ENCODE measurements at regions not wholly inside any gene's neighbourhood (a gene's known extent, or its start where the extent isn't known, plus 50 kb on each side); places are given as distances from the start of the nearest gene placed in this dataset.

DNA sequence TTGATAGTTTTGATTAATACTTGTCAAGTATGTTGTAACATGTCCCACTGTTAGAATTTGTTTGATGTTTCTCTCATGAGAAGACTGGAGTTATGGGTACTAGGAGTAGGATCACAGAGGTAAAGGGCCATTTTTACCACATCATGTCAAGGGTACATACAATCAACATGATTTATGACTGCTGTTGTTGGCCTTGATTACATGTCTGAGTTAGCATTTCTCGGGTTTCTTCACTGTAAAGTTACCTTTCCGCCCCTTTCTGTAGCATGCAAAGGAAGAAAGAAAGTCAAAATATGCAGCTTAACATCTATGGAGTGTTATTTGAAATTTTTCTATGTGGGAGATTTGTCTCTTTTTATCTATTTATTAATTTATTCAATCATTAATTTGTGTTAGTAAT is 1456.4 kb downstream of the SUCLG1 start:
- intact Hi-C loops (cut with micrococcal nuclease): no loop called here
- WGBS (ENCODE audit: insufficient coverage): 75% methylated on average over 2 of the region's 2 CpGs
- ATAC-seq (no peak), DNase-seq (no peak)
- no peaks in the 10 kb centered on the region for H3K36me3 ChIP-seq (ENCODE audit: control insufficient read depth, insufficient read depth, low read length)
- H3K27ac ChIP-seq (ENCODE audit: low read length): no peak overlapping the region
- H3K9me3 Mint-ChIP-seq: peaks cover 12 to 14% of the 10 kb centered on the region in 2 donors
- H3K4me3 ChIP-seq (ENCODE audit: low read length): no peak overlapping the region
- H3K27ac Mint-ChIP-seq: no peak overlapping the region
- H3K27me3 Mint-ChIP-seq (ENCODE audit: low read depth in 2 of 2): no peaks in the 10 kb centered on the region
- H3K36me3 Mint-ChIP-seq: no peaks in the 10 kb centered on the region
- no peaks in the 10 kb centered on the region for H3K4me1 Mint-ChIP-seq
- H3K9me3 ChIP-seq (ENCODE audit: control insufficient read depth, insufficient read depth, low read length): peaks cover 4% of the 10 kb centered on the region
- TF ChIP-seq, protein P1, sequence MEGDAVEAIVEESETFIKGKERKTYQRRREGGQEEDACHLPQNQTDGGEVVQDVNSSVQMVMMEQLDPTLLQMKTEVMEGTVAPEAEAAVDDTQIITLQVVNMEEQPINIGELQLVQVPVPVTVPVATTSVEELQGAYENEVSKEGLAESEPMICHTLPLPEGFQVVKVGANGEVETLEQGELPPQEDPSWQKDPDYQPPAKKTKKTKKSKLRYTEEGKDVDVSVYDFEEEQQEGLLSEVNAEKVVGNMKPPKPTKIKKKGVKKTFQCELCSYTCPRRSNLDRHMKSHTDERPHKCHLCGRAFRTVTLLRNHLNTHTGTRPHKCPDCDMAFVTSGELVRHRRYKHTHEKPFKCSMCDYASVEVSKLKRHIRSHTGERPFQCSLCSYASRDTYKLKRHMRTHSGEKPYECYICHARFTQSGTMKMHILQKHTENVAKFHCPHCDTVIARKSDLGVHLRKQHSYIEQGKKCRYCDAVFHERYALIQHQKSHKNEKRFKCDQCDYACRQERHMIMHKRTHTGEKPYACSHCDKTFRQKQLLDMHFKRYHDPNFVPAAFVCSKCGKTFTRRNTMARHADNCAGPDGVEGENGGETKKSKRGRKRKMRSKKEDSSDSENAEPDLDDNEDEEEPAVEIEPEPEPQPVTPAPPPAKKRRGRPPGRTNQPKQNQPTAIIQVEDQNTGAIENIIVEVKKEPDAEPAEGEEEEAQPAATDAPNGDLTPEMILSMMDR (IDR thresholded peaks at IDR 0.05): no peak
- no peaks in the 10 kb centered on the region for H3K27me3 ChIP-seq (ENCODE audit: control insufficient read depth, insufficient read depth, low read length)
- no peaks in the 10 kb centered on the region for H3K4me1 ChIP-seq (ENCODE audit: control insufficient read depth, insufficient read depth, low read length)
- H3K4me3 Mint-ChIP-seq: no peak overlapping the region

GRCh38 chr2:82998781-82999180 is 1460.3 kb downstream of the SUCLG1 start:
- Mint-ChIP-seq H3K27me3 (ENCODE audit: low read depth in 2 of 2) (no peaks in the 10 kb centered on the region), H3K27ac (no peak overlapping the region), H3K4me1 (no peaks in the 10 kb centered on the region), H3K9me3 (peaks cover 9 to 12% of the 10 kb centered on the region in 2 donors), H3K36me3 (no peaks in the 10 kb centered on the region), H3K4me3 (no peak overlapping the region)
- Histone ChIP-seq H3K4me1 (ENCODE audit: control insufficient read depth, insufficient read depth, low read length) (no peaks in the 10 kb centered on the region), H3K27ac (ENCODE audit: low read length) (no peak overlapping the region), H3K4me3 (ENCODE audit: low read length) (no peak overlapping the region), H3K36me3 (ENCODE audit: control insufficient read depth, insufficient read depth, low read length) (no peaks in the 10 kb centered on the region), H3K27me3 (ENCODE audit: control insufficient read depth, insufficient read depth, low read length) (no peaks in the 10 kb centered on the region), H3K9me3 (ENCODE audit: control insufficient read depth, insufficient read depth, low read length) (no peaks in the 10 kb centered on the region)
- TF ChIP-seq, protein P1 (IDR thresholded peaks at IDR 0.05): no peak
- no peak for DNase-seq
- no peak for ATAC-seq
- intact Hi-C loops (cut with micrococcal nuclease): no loop called here
- 6% methylated on average over 2 of the region's 2 CpGs for WGBS (ENCODE audit: insufficient coverage)

DNA sequence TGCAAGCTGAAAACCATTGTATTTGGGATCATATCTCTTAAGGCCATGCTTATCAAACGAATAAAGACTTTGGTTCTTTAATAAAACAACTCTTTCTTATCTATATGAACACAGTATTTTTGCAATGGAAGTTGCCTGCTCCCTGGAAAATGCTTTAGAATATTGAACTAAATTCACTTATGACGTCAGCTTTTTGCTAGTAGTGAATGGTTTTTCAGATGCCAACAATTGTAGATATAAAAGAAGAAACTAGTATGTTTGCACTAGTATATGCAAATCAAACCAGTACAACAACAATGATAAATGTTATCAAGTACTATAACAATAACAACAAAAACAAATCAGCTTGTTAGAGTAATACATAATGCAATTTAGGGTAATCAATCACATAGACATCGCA is 1462.9 kb downstream of the SUCLG1 start:
- Histone ChIP-seq H3K9me3 (ENCODE audit: control insufficient read depth, insufficient read depth, low read length) (no peaks in the 10 kb centered on the region), H3K27me3 (ENCODE audit: control insufficient read depth, insufficient read depth, low read length) (no peaks in the 10 kb centered on the region), H3K27ac (ENCODE audit: low read length) (no peak overlapping the region), H3K36me3 (ENCODE audit: control insufficient read depth, insufficient read depth, low read length) (no peaks in the 10 kb centered on the region), H3K4me3 (ENCODE audit: low read length) (no peak overlapping the region), H3K4me1 (ENCODE audit: control insufficient read depth, insufficient read depth, low read length) (no peaks in the 10 kb centered on the region)
- H3K27me3 Mint-ChIP-seq (ENCODE audit: low read depth in 2 of 2): no peaks in the 10 kb centered on the region
- no peak overlapping the region for H3K4me3 Mint-ChIP-seq
- intact Hi-C loops (cut with micrococcal nuclease): no loop called here
- TF ChIP-seq, protein P1 (IDR thresholded peaks at IDR 0.05): no peak
- H3K27ac Mint-ChIP-seq: no peak overlapping the region
- WGBS (ENCODE audit: insufficient coverage): 28% methylated on average over 2 of the region's 3 CpGs
- H3K4me1 Mint-ChIP-seq: no peaks in the 10 kb centered on the region
- H3K9me3 Mint-ChIP-seq: peaks cover 16 to 18% of the 10 kb centered on the region in 2 donors
- ATAC-seq (no peak), DNase-seq (no peak)
- no peaks in the 10 kb centered on the region for H3K36me3 Mint-ChIP-seq

- H3K4me1 Mint-ChIP-seq: no peaks in the 10 kb centered on the region
- no peak overlapping the region for H3K4me3 Mint-ChIP-seq
- H3K36me3 Mint-ChIP-seq: peaks cover 10% of the 10 kb centered on the region
- no peak overlapping the region for H3K27ac Mint-ChIP-seq
- DNase-seq (no peak), ATAC-seq (no peak)
- Histone ChIP-seq H3K27me3 (ENCODE audit: control insufficient read depth, insufficient read depth, low read length) (no peaks in the 10 kb centered on the region), H3K36me3 (ENCODE audit: control insufficient read depth, insufficient read depth, low read length) (no peaks in the 10 kb centered on the region), H3K9me3 (ENCODE audit: control insufficient read depth, insufficient read depth, low read length) (no peaks in the 10 kb centered on the region), H3K4me3 (ENCODE audit: low read length) (no peak overlapping the region), H3K4me1 (ENCODE audit: control insufficient read depth, insufficient read depth, low read length) (no peaks in the 10 kb centered on the region), H3K27ac (ENCODE audit: low read length) (no peak overlapping the region)
- TF ChIP-seq, protein P1 (IDR thresholded peaks at IDR 0.05): no peak
- H3K27me3 Mint-ChIP-seq (ENCODE audit: low read depth in 2 of 2): no peaks in the 10 kb centered on the region
- intact Hi-C loops (cut with micrococcal nuclease): no loop called here
- 45% methylated on average over 2 of the region's 2 CpGs for WGBS (ENCODE audit: insufficient coverage)
- peaks cover 14 to 23% of the 10 kb centered on the region in 2 donors for H3K9me3 Mint-ChIP-seq
Observed at GRCh38 chr2:82994151-82994550, 1464.9 kb downstream of the SUCLG1 start.

Measured in natural killer cell (primary cell).